Suprapubic skin (tissue), 3 donors: ENCODE measurements at regions not wholly inside any gene's neighbourhood (a gene's known extent, or its start where the extent isn't known, plus 50 kb on each side); places are given as distances from the start of the nearest gene placed in this dataset.

Experiments
- CTCF ChIP-seq, 2 donors: fragments of 200-600 bp in 1 of 2; fragments of 450-650 bp in 1 of 2; sonication (generic) in 1 of 2; IDR thresholded peaks; one replicate each; pipeline ENCODE4 v1.5.1; 2016 to 2019; ENCODE audit warnings: antibody characterized with exemption in 2 of 2, mild to moderate bottlenecking in 1 of 2, moderate library complexity in 1 of 2
- POLR2A ChIP-seq, 2 donors: fragments of 450-650 bp; IDR thresholded peaks; one replicate each; pipeline ENCODE4 v1.6.1; 2017; ENCODE audit warnings: antibody characterized with exemption in 2 of 2, mild to moderate bottlenecking in 2 of 2, moderate library complexity in 2 of 2

DNA sequence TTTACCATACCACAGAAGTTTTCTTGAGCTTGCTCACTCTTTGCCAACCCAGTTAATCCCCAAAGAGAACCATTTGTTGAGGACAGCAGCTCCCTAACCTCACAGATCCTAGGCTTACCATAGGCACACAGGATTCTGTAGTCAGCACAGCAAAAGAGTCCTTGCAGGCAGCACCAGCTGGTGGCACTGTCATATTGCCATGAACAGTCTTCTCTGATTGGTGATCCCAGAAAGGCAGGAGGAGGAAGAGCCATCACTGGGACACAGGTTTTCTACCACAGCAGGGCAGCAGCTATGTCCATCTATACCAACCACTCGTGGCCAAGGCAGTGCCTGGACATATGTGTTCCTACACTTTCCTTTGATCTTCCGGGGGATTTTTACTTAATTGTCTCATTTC lies 297.1 kb upstream of the CD180 start:
- TF ChIP-seq CTCF (IDR thresholded peaks at IDR 0.05), result no peak
- TF ChIP-seq POLR2A (IDR thresholded peaks at IDR 0.05), result no peak
